H1 (cell line): ENCODE measurements at regions not wholly inside any gene's neighbourhood (a gene's known extent, or its start where the extent isn't known, plus 50 kb on each side); places are given as distances from the start of the nearest gene placed in this dataset.

ENCODE experiments used
- CTCF ChIA-PET: fragments of 300-600 bp; sonication (Branson Sonifier 250); formaldehyde crosslinking; loops from one replicate; lab custom pipeline; 2021; ENCODE audit not compliant: partially characterized antibody; lab: Charles Lee
- POLR2A ChIA-PET: fragments of 300-600 bp; sonication (Branson Sonifier 250); formaldehyde crosslinking; loops from one replicate; lab custom pipeline; 2021; ENCODE audit warnings: inconsistent platforms; ENCODE audit not compliant: partially characterized antibody; lab: Charles Lee
- DNase-seq, 2 experiments: peaks; one replicate each; pipeline versions ENCODE4 v3.0.0 to v3.0.0-alpha.2; 2010 to 2022; ENCODE audit warnings: low spot score in 2 of 2, low read depth in 1 of 2, mixed read lengths in 1 of 2
- FAIRE-seq: peaks from 2 replicates; lab custom pipeline; 2011; peaks lifted over from hg19 to GRCh38; lab: Jason Lieb, UNC
- H2AFZ ChIP-seq: 2 replicates; pipeline ENCODE4 v1.8.1; 2012; ENCODE audit warnings: low read length, inconsistent platforms
- H2AK5ac ChIP-seq: 2 replicates; pipeline ENCODE4 v1.6.1; 2013; ENCODE audit warnings: low read depth, low read length
- H2BK120ac ChIP-seq: replicated peaks from 2 replicates; pipeline ENCODE3; 2013; ENCODE audit warnings: low read depth, low read length, inconsistent platforms
- H2BK12ac ChIP-seq: 2 replicates; pipeline ENCODE4 v1.6.1; 2013; ENCODE audit warnings: low read depth, low read length
- H2BK15ac ChIP-seq: 2 replicates; pipeline ENCODE4 v1.6.1; 2013; ENCODE audit warnings: low read length
- H2BK20ac ChIP-seq: 2 replicates; pipeline ENCODE4 v1.6.1; 2013; ENCODE audit warnings: low read length
- H2BK5ac ChIP-seq: 2 replicates; pipeline ENCODE4 v1.6.1; 2013; ENCODE audit warnings: low read depth, low read length
- H3K14ac ChIP-seq: 2 replicates; pipeline ENCODE4 v1.6.1; 2013; ENCODE audit warnings: inconsistent platforms; ENCODE audit not compliant: insufficient read length
- H3K18ac ChIP-seq: 2 replicates; pipeline ENCODE4 v1.6.1; 2013; ENCODE audit warnings: low read length; ENCODE audit errors: extremely low read depth
- H3K23ac ChIP-seq: 2 replicates; pipeline ENCODE4 v1.6.1; 2013; ENCODE audit warnings: inconsistent platforms; ENCODE audit not compliant: insufficient read length
- H3K23me2 ChIP-seq: 2 replicates; pipeline ENCODE4 v1.6.1; 2013; ENCODE audit warnings: low read depth, low read length
- H3K27ac ChIP-seq: 2 replicates; pipeline ENCODE4 v1.6.1; 2011; ENCODE audit warnings: low read depth, low read length, inconsistent platforms
- H3K27me3 ChIP-seq, 4 experiments: replicated peaks in 1 of 4; 1 replicate in 1 of 4; 2 replicates in 3 of 4; pipeline versions ENCODE4 v1.6.1 to v1.8.1; 2011 to 2013; ENCODE audit warnings: low read length in 3 of 4, mild to moderate bottlenecking in 3 of 4, inconsistent platforms in 2 of 4, mixed read lengths in 2 of 4, moderate library complexity in 1 of 4; ENCODE audit not compliant: control insufficient read depth in 3 of 4, insufficient read depth in 3 of 4; ENCODE audit errors: extremely low read depth in 1 of 4
- H3K36me3 ChIP-seq, 4 experiments: 2 replicates each; pipeline versions ENCODE4 v1.6.1 to v1.8.1; 2011 to 2013; ENCODE audit warnings: mild to moderate bottlenecking in 4 of 4, low read length in 3 of 4, moderate library complexity in 2 of 4, control low read depth in 1 of 4, inconsistent platforms in 1 of 4; ENCODE audit not compliant: insufficient read depth in 4 of 4, control insufficient read depth in 2 of 4
- H3K4ac ChIP-seq: replicated peaks from 2 replicates; pipeline ENCODE3; 2013; ENCODE audit warnings: low read length, low read depth, mixed read lengths, inconsistent platforms; ENCODE audit not compliant: insufficient read length
- H3K4me1 ChIP-seq, 4 experiments: replicated peaks in 1 of 4; 1 replicate in 1 of 4; 2 replicates in 3 of 4; pipeline versions ENCODE4 v1.6.1 to v1.8.1; 2011 to 2013; ENCODE audit warnings: low read length in 3 of 4, inconsistent platforms in 2 of 4, mixed read lengths in 1 of 4; ENCODE audit not compliant: insufficient read depth in 4 of 4, control insufficient read depth in 3 of 4
- H3K4me2 ChIP-seq, 2 experiments: 2 replicates each; pipeline versions ENCODE4 v1.6.1 to v1.8.1; 2011 to 2013; ENCODE audit warnings: low read depth in 2 of 2, low read length in 2 of 2, control low read depth in 1 of 2, inconsistent platforms in 1 of 2, mild to moderate bottlenecking in 1 of 2; ENCODE audit not compliant: insufficient read depth in 1 of 2
- H3K4me3 ChIP-seq, 4 experiments: fragments of 200-600, 300-600 bp in 1 of 4; sonication (generic), shearing (Covaris generic), sonication (Bioruptor Twin) in 1 of 4; 2 replicates each; pipeline versions ENCODE4 v1.5.1 to v1.8.1; 2011 to 2016; ENCODE audit warnings: low read length in 4 of 4, low read depth in 3 of 4, control low read depth in 2 of 4, inconsistent platforms in 2 of 4, mild to moderate bottlenecking in 2 of 4, mixed read lengths in 1 of 4, moderate library complexity in 1 of 4; ENCODE audit not compliant: insufficient read depth in 2 of 4; ENCODE audit errors: extremely low read depth in 1 of 4
- H3K56ac ChIP-seq: replicated peaks from 2 replicates; pipeline ENCODE3; 2013; ENCODE audit warnings: low read depth, mild to moderate bottlenecking, mixed read lengths, low read length, inconsistent platforms; ENCODE audit not compliant: insufficient read length
- H3K79me1 ChIP-seq: 2 replicates; pipeline ENCODE4 v1.6.1; 2013; ENCODE audit warnings: low read depth, low read length, control low read depth
- H3K79me2 ChIP-seq, 2 experiments: 2 replicates each; pipeline versions ENCODE4 v1.6.1 to v1.8.1; 2012 to 2013; ENCODE audit warnings: low read length in 2 of 2, mild to moderate bottlenecking in 2 of 2, inconsistent platforms in 1 of 2; ENCODE audit not compliant: insufficient read depth in 2 of 2, control insufficient read depth in 1 of 2
- H3K9ac ChIP-seq, 4 experiments: replicated peaks in 1 of 4; 1 replicate in 1 of 4; 2 replicates in 3 of 4; pipeline versions ENCODE4 v1.6.1 to v1.8.1; 2011 to 2013; ENCODE audit warnings: low read depth in 3 of 4, low read length in 3 of 4, control low read depth in 2 of 4, mild to moderate bottlenecking in 2 of 4, moderate library complexity in 2 of 4, inconsistent platforms in 1 of 4; ENCODE audit errors: extremely low read depth in 1 of 4
- H3K9me3 ChIP-seq, 2 experiments: 2 replicates each; pipeline versions ENCODE4 v1.6.1 to v1.8.1; 2012 to 2013; ENCODE audit warnings: mild to moderate bottlenecking in 2 of 2, moderate library complexity in 2 of 2, control low read depth in 1 of 2, inconsistent platforms in 1 of 2, low read depth in 1 of 2, low read length in 1 of 2, mixed read lengths in 1 of 2; ENCODE audit not compliant: insufficient read depth in 2 of 2
- H4K20me1 ChIP-seq, 2 experiments: replicated peaks in 1 of 2; 2 replicates each; pipeline versions ENCODE3 to v1.8.1; 2011 to 2013; ENCODE audit warnings: inconsistent platforms in 2 of 2, low read length in 2 of 2, mild to moderate bottlenecking in 1 of 2; ENCODE audit not compliant: insufficient read depth in 2 of 2, control insufficient read depth in 1 of 2
- H4K5ac ChIP-seq: 2 replicates; pipeline ENCODE4 v1.6.1; 2013; ENCODE audit warnings: low read length, low read depth, mixed read lengths, inconsistent platforms; ENCODE audit not compliant: insufficient read length
- H4K8ac ChIP-seq: 2 replicates; pipeline ENCODE4 v1.8.0; 2013; ENCODE audit warnings: mild to moderate bottlenecking, moderate library complexity, low read length, inconsistent platforms; ENCODE audit not compliant: insufficient read depth; ENCODE audit errors: extremely low read depth
- H4K91ac ChIP-seq: replicated peaks from 2 replicates; pipeline ENCODE3; 2013; ENCODE audit warnings: low read length, mixed read lengths, inconsistent platforms; ENCODE audit not compliant: insufficient read length
- BRCA1 ChIP-seq: IDR thresholded peaks from 2 replicates; pipeline ENCODE4 v1.6.1; 2012; ENCODE audit warnings: low read depth, low read length, improper control_type of control experiment
- CREB1 ChIP-seq: IDR thresholded peaks from 2 replicates; pipeline ENCODE4 v1.6.1; 2012; ENCODE audit warnings: inconsistent platforms
- EP300 ChIP-seq, 2 experiments: IDR thresholded peaks; 1 replicate in 1 of 2; 2 replicates in 1 of 2; pipeline ENCODE4 v1.6.1; 2011 to 2012; ENCODE audit warnings: low read depth in 2 of 2, low read length in 2 of 2, mild to moderate bottlenecking in 2 of 2, borderline replicate concordance in 1 of 2, inconsistent platforms in 1 of 2, moderate library complexity in 1 of 2
- GTF2F1 ChIP-seq: IDR thresholded peaks from 2 replicates; pipeline ENCODE4 v1.6.1; 2012; ENCODE audit warnings: low read depth, low read length, improper control_type of control experiment, borderline replicate concordance
- KDM1A ChIP-seq: fragments of 200-600, 300-600 bp; sonication (generic); IDR thresholded peaks from 2 replicates; pipeline ENCODE4 v1.7.1; 2016; ENCODE audit warnings: mild to moderate bottlenecking, low read length, borderline replicate concordance
- NRF1 ChIP-seq: IDR thresholded peaks from 2 replicates; pipeline ENCODE4 v1.6.1; 2011; ENCODE audit warnings: mild to moderate bottlenecking, low read depth, low read length, improper control_type of control experiment
- SUZ12 ChIP-seq: fragments of 200-600 bp; sonication (generic); IDR thresholded peaks from 2 replicates; pipeline ENCODE4 v1.6.1; 2012; ENCODE audit warnings: mild to moderate bottlenecking, inconsistent platforms, low read length, moderate library complexity, mixed read lengths
- WGBS, 2 experiments: shearing (Covaris generic) in 1 of 2; methylation state at CpG; one replicate each; pipeline versions ENCODE4 v1.1.6 to v1.1.7; 2013 to 2015; ENCODE audit warnings: low lambda C conversion rate in 2 of 2, mixed read lengths in 2 of 2, inconsistent platforms in 1 of 2, low coverage in 1 of 2, missing lambda C conversion rate in 1 of 2; ENCODE audit not compliant: insufficient replicate concordance in 2 of 2, insufficient coverage in 1 of 2, insufficient read length in 1 of 2; ENCODE audit errors: extremely low coverage in 1 of 2, missing lambda C conversion rate in 1 of 2; 5-methylcytosine and 5-hydroxymethylcytosine counted together

DNA sequence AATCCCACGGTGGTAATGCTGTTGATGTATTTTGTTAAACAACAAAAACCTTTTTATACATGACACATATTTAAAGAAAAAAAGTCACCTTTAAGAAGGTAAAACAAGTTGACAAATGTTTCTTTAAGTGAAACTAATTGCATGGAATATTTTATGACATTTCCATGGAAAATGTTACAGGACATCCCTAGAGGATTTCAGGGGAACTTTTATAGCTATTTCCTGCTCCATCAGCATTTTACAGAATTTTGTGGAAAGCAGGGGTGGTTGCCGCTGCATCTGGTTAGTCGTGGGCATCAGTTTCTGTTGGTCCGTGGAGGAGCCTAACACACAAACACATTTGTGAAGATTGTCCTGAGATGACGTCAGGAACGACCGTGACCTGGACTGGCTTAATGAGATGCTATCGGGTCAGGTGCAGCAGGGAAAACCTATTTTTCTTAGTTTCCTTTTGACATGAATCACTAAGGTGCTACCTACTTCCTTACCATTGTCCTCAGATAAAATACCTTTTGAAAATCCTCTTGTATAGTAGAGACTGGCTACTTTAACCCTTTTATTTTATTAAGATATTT lies 305.1 kb downstream of the MAP2K6 start:
- no peak overlapping the region for H2BK120ac ChIP-seq
- no peak overlapping the region for H3K4me3 ChIP-seq
- H2AK5ac ChIP-seq, result no peak overlapping the region
- H2BK12ac ChIP-seq, result no peak overlapping the region
- H3K79me1 ChIP-seq, result no peaks in the 10 kb centered on the region
- no peak for FAIRE-seq
- no peaks in the 10 kb centered on the region for H3K27me3 ChIP-seq
- no peak overlapping the region for H3K56ac ChIP-seq
- no peak overlapping the region for H3K23ac ChIP-seq
- no peak overlapping the region for H3K14ac ChIP-seq
- no peaks in the 10 kb centered on the region for H3K36me3 ChIP-seq
- DNase-seq, result no peak
- H3K4me1 ChIP-seq, result no peaks in the 10 kb centered on the region
- H3K23me2 ChIP-seq, result no peaks in the 10 kb centered on the region
- H3K9me3 ChIP-seq, result no peaks in the 10 kb centered on the region
- H4K8ac ChIP-seq, result no peak overlapping the region
- no peak for TF ChIP-seq GTF2F1
- no peak for TF ChIP-seq SUZ12
- TF ChIP-seq BRCA1, result no peak
- TF ChIP-seq CREB1, result no peak
- no peak for TF ChIP-seq NRF1
- no peak for TF ChIP-seq KDM1A
- TF ChIP-seq EP300 (IDR thresholded peaks at IDR 0.05; ENCODE audit: borderline replicate concordance in 1 of 2, low read depth in 2 of 2, low read length in 2 of 2), result no peak
- WGBS, 2 experiments, result 85% methylated on average over 8 of the region's 8 CpGs; no CpG with 5 or more reads in 1 of the 2 experiments
- H2AFZ ChIP-seq, result no peak overlapping the region
- no peak overlapping the region for H2BK5ac ChIP-seq
- ChIA-PET POLR2A (no interaction called here), CTCF (interaction anchor here (0.8 to 2.2 kb wide), 3 partner anchors 83 to 112 kb away, joined by 3 to 7 read pairs (median 3); no protein-coding TSS in a partner anchor)
- no peak overlapping the region for H4K91ac ChIP-seq
- no peaks in the 10 kb centered on the region for H4K20me1 ChIP-seq
- no peak overlapping the region for H2BK15ac ChIP-seq
- no peak overlapping the region for H4K5ac ChIP-seq
- H3K4me2 ChIP-seq, result no peak overlapping the region
- no peak overlapping the region for H3K9ac ChIP-seq
- no peak overlapping the region for H3K18ac ChIP-seq
- H2BK20ac ChIP-seq, result no peak overlapping the region
- H3K79me2 ChIP-seq, result no peaks in the 10 kb centered on the region
- no peak overlapping the region for H3K4ac ChIP-seq
- H3K27ac ChIP-seq, result no peak overlapping the region
